HepG2 (cell line): ENCODE measurements at regions not wholly inside any gene's neighbourhood (a gene's known extent, or its start where the extent isn't known, plus 50 kb on each side); places are given as distances from the start of the nearest gene placed in this dataset.

Source experiments
- ATAC-seq: fragments of 200-7000 bp; cut with Tn5 transposase; 3 replicates; pipeline ENCODE4 v1.9.1; 2020; ENCODE audit warnings: mild to moderate bottlenecking, moderate library complexity
- BruUV-seq: library from RNA; stranded (reverse); fragments of 400-500 nt; replicated peaks from 2 replicates; lab custom pipeline; 2021; lab: Mats Ljungman, UMichigan
- CTCF ChIA-PET: fragments of 300-600 bp; formaldehyde crosslinking; extraction: SDS; loops from one replicate; lab custom pipeline; 2021; ENCODE audit warnings: low total read pairs, inconsistent platforms, low intra/inter-chr PET ratio; lab: Yijun Ruan, JAX
- POLR2A ChIA-PET: fragments of 350-600 bp; sonication (Branson Sonifier 250); formaldehyde crosslinking; loops from one replicate; lab custom pipeline; 2020; ENCODE audit warnings: antibody characterized with exemption, inconsistent platforms; lab: Yijun Ruan, JAX
- DNase-seq: peaks from one replicate; pipeline ENCODE4 v3.0.0-alpha.2; 2015; ENCODE audit warnings: low spot score
- FAIRE-seq: peaks from 3 replicates; lab custom pipeline; 2011; peaks lifted over from hg19 to GRCh38; lab: Jason Lieb, UNC
- H2AFZ ChIP-seq: one replicate; pipeline ENCODE4 v1.6.1; 2011; ENCODE audit warnings: low read length, inconsistent platforms
- H3K27ac ChIP-seq: fragments of 300-600 bp; 3 replicates; pipeline ENCODE4 v1.8.0; 2011; ENCODE audit warnings: mixed run types, mild to moderate bottlenecking, mixed read lengths, low read length, inconsistent platforms; ENCODE audit not compliant: insufficient read depth; ENCODE audit errors: extremely low read length
- H3K27me3 ChIP-seq, 2 experiments: fragments of 200-600 bp in 1 of 2; 2 replicates in 1 of 2; 3 replicates in 1 of 2; pipeline versions ENCODE4 v1.6.0 to v1.8.0; 2011; ENCODE audit warnings: low read length in 2 of 2, mild to moderate bottlenecking in 2 of 2, moderate library complexity in 2 of 2, inconsistent platforms in 1 of 2; ENCODE audit not compliant: insufficient read depth in 2 of 2, control insufficient read depth in 1 of 2
- H3K36me3 ChIP-seq, 2 experiments: fragments of 200-600 bp in 1 of 2; replicated peaks in 1 of 2; 2 replicates in 1 of 2; 3 replicates in 1 of 2; pipeline versions ENCODE4 v1.5.1 to v1.8.0; 2011; ENCODE audit warnings: low read length in 2 of 2, inconsistent platforms in 1 of 2; ENCODE audit not compliant: insufficient read depth in 2 of 2, control insufficient read depth in 1 of 2
- H3K4me1 ChIP-seq: 2 replicates; pipeline ENCODE4 v1.5.1; 2012; ENCODE audit warnings: low read length, inconsistent platforms; ENCODE audit not compliant: insufficient read depth
- H3K4me2 ChIP-seq: 2 replicates; pipeline ENCODE4 v1.6.0; 2011; ENCODE audit warnings: low read depth, low read length, inconsistent platforms
- H3K4me3 ChIP-seq, 3 experiments: fragments of 200-600 bp in 1 of 3; sonication (generic), shearing (Covaris generic) in 1 of 3; replicated peaks in 1 of 3; 2 replicates each; pipeline ENCODE4 v1.5.1; 2011 to 2016; ENCODE audit warnings: low read length in 3 of 3, inconsistent platforms in 2 of 3, low read depth in 2 of 3, mild to moderate bottlenecking in 2 of 3, control low read depth in 1 of 3, mixed read lengths in 1 of 3; ENCODE audit not compliant: insufficient read depth in 1 of 3
- H3K79me2 ChIP-seq: one replicate; pipeline ENCODE4 v1.6.1; 2011; ENCODE audit warnings: low read length, inconsistent platforms; ENCODE audit not compliant: insufficient read depth
- H3K9ac ChIP-seq: 2 replicates; pipeline ENCODE4 v1.6.0; 2011; ENCODE audit warnings: mild to moderate bottlenecking, low read depth, low read length, inconsistent platforms; ENCODE audit not compliant: insufficient read depth
- H3K9me3 ChIP-seq: 2 replicates; pipeline ENCODE4 v1.5.1; 2012; ENCODE audit warnings: mild to moderate bottlenecking, low read length
- H4K20me1 ChIP-seq: 2 replicates; pipeline ENCODE4 v1.6.0; 2011; ENCODE audit warnings: inconsistent platforms, mild to moderate bottlenecking, low read length, moderate library complexity; ENCODE audit not compliant: insufficient read depth
- CC2D1A ChIP-seq: sonication (generic); formaldehyde crosslinking; IDR thresholded peaks from 2 replicates; pipeline ENCODE4 v1.8.1; 2023; ENCODE audit warnings: mild to moderate bottlenecking, missing genetic modification reagents
- HNRNPL ChIP-seq: fragments of 200-400 bp; formaldehyde crosslinking; IDR thresholded peaks from 2 replicates; pipeline ENCODE4 v1.6.1; 2017; ENCODE audit warnings: mild to moderate bottlenecking, low read depth, low read length
- ISL2 ChIP-seq: sonication (generic); formaldehyde crosslinking; IDR thresholded peaks from 2 replicates; pipeline ENCODE4 v1.5.0; 2020; ENCODE audit warnings: missing genetic modification reagents
- KDM2A ChIP-seq: sonication (generic); formaldehyde crosslinking; IDR thresholded peaks from 2 replicates; pipeline ENCODE4 v1.4.0; 2020; ENCODE audit warnings: low read depth, missing genetic modification reagents, borderline replicate concordance
- MIER2 ChIP-seq: IDR thresholded peaks from 2 replicates; pipeline ENCODE4 v1.6.1; 2016; ENCODE audit warnings: missing biosample characterization, missing genetic modification reagents
- RORA ChIP-seq: sonication (generic); formaldehyde crosslinking; IDR thresholded peaks from 2 replicates; pipeline ENCODE4 v1.5.0; 2020; ENCODE audit warnings: mild to moderate bottlenecking, missing genetic modification reagents, moderate library complexity
- SNAI1 ChIP-seq: sonication (generic); formaldehyde crosslinking; IDR thresholded peaks from 2 replicates; pipeline ENCODE4 v1.5.0; 2020; ENCODE audit warnings: mild to moderate bottlenecking, missing genetic modification reagents, borderline replicate concordance
- SSRP1 ChIP-seq: IDR thresholded peaks from 2 replicates; pipeline ENCODE4 v1.6.1; 2016; ENCODE audit warnings: control low read depth
- THAP11 ChIP-seq: IDR thresholded peaks from 2 replicates; pipeline ENCODE4 v1.6.1; 2016; ENCODE audit warnings: missing biosample characterization, missing genetic modification reagents
- XBP1 ChIP-seq: sonication (generic); formaldehyde crosslinking; IDR thresholded peaks from 2 replicates; pipeline ENCODE4 v1.5.0; 2020; ENCODE audit warnings: missing genetic modification reagents
- ZNF335 ChIP-seq: sonication (generic); formaldehyde crosslinking; IDR thresholded peaks from 2 replicates; pipeline ENCODE4 v1.4.0; 2020; ENCODE audit warnings: missing genetic modification reagents
- ZNF501 ChIP-seq: sonication (generic); formaldehyde crosslinking; IDR thresholded peaks from 2 replicates; pipeline ENCODE4 v1.5.1; 2020; ENCODE audit warnings: mild to moderate bottlenecking, moderate library complexity, missing genetic modification reagents
- ZNF530 ChIP-seq: sonication (generic); formaldehyde crosslinking; IDR thresholded peaks from 2 replicates; pipeline ENCODE4 v1.5.0; 2020; ENCODE audit warnings: low read depth, mild to moderate bottlenecking, missing genetic modification reagents
- ZNF557 ChIP-seq: sonication (generic); formaldehyde crosslinking; IDR thresholded peaks from 2 replicates; pipeline ENCODE4 v1.4.0; 2020; ENCODE audit warnings: missing genetic modification reagents
- ZSCAN12 ChIP-seq: sonication (generic); formaldehyde crosslinking; IDR thresholded peaks from 2 replicates; pipeline ENCODE4 v1.9.0; 2021; ENCODE audit warnings: mild to moderate bottlenecking, missing genetic modification reagents
- WGBS: methylation state at CpG from one replicate; pipeline ENCODE4 v1.1.6; 2017; ENCODE audit warnings: low lambda C conversion rate; 5-methylcytosine and 5-hydroxymethylcytosine counted together
- in situ Hi-C: cut with HindIII; loops from 2 replicates; pipeline ENCODE4 v1.10.0; 2017; ENCODE audit warnings: low pct_unique_long_range_greater_than_20kb; ENCODE audit not compliant: extremely low pct_ligation_motif_present
- intact Hi-C: fragments of 100-400 bp; cut with micrococcal nuclease; formaldehyde crosslinking; loops from one replicate; pipeline ENCODE4 v1.10.0; 2022; ENCODE audit not compliant: unreplicated experiment
- TF ChIP-seq, protein P1 (sequence below), 2 experiments: sonication (generic) in 1 of 2; formaldehyde crosslinking in 1 of 2; IDR thresholded peaks; 2 replicates each; pipeline versions ENCODE4 v1.4.0 to v1.6.1; 2018 to 2020; ENCODE audit warnings: missing genetic modification reagents in 2 of 2, borderline replicate concordance in 1 of 2, low read depth in 1 of 2, mild to moderate bottlenecking in 1 of 2, missing biosample characterization in 1 of 2
- TF ChIP-seq, protein P2 (sequence below): conservative IDR thresholded peaks from 2 replicates; pipeline ENCODE4 v1.6.1; 2018; ENCODE audit warnings: missing genetic modification reagents
- TF ChIP-seq, protein P3 (sequence below): sonication (generic); formaldehyde crosslinking; IDR thresholded peaks from 2 replicates; pipeline ENCODE4 v1.9.0; 2022; ENCODE audit warnings: missing genetic modification reagents, mild to moderate bottlenecking, borderline replicate concordance
- TF ChIP-seq, protein P4 (sequence below): sonication (generic); formaldehyde crosslinking; IDR thresholded peaks from 2 replicates; pipeline ENCODE4 v1.5.1; 2020; ENCODE audit warnings: mild to moderate bottlenecking, missing genetic modification reagents, borderline replicate concordance

DNA sequence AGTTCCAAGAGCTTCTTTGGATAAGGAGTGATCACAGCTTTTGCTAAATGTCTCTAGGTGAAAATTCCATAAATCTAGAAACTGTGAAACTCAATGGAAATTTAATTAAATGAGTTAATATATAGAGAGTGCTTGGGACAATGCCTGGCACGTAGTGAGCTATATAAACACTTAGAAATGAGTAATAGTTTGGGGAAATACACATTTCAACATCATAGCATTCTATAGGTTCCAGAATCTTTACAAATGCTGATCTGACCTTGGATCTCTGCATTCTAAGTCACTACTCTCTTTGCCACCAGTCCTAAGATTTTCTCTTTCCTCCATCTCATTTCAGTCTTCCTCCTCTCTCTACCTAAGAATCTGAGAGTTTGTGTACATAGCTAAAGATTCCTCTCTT is 175.6 kb downstream of the SOX9 start:
- in situ Hi-C loops: no loop called here
- peaks cover 1 to 7% of the 10 kb centered on the region in 2 experiments; a peak in 1 of 5 replicates for H3K27me3 ChIP-seq
- ChIA-PET CTCF (no interaction called here), POLR2A (interaction anchor here (1.4 to 1.8 kb wide), 2 partner anchors 42 to 148 kb away, joined by 4 to 7 read pairs; no protein-coding TSS in a partner anchor)
- H4K20me1 ChIP-seq: no peaks in the 10 kb centered on the region
- no peaks in the 10 kb centered on the region for H3K9me3 ChIP-seq
- no peaks in the 10 kb centered on the region for H3K36me3 ChIP-seq
- ATAC-seq (no peak), FAIRE-seq (no peak), DNase-seq (no peak)
- no peak overlapping the region for H3K9ac ChIP-seq
- H3K4me2 ChIP-seq: no peak overlapping the region
- TF ChIP-seq MIER2 (CRISPR knock-in tag) (no peak), THAP11 (no peak), ZNF335 (no peak), SSRP1 (no peak), ZSCAN12 (CRISPR knock-in tag) (no peak), HNRNPL (no peak), ZNF557 (CRISPR knock-in tag) (no peak), KDM2A (CRISPR knock-in tag) (no peak), ISL2 (CRISPR knock-in tag) (no peak), XBP1 (no peak), ZNF530 (CRISPR knock-in tag) (no peak), CC2D1A (CRISPR knock-in tag) (no peak), RORA (CRISPR knock-in tag) (no peak), SNAI1 (CRISPR knock-in tag) (no peak), ZNF501 (CRISPR knock-in tag) (no peak)
- TF ChIP-seq, protein P1, sequence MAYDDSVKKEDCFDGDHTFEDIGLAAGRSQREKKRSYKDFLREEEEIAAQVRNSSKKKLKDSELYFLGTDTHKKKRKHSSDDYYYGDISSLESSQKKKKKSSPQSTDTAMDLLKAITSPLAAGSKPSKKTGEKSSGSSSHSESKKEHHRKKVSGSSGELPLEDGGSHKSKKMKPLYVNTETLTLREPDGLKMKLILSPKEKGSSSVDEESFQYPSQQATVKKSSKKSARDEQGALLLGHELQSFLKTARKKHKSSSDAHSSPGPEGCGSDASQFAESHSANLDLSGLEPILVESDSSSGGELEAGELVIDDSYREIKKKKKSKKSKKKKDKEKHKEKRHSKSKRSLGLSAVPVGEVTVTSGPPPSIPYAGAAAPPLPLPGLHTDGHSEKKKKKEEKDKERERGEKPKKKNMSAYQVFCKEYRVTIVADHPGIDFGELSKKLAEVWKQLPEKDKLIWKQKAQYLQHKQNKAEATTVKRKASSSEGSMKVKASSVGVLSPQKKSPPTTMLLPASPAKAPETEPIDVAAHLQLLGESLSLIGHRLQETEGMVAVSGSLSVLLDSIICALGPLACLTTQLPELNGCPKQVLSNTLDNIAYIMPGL (CRISPR knock-in tag; IDR thresholded peaks at IDR 0.05; ENCODE audit: borderline replicate concordance in 1 of 2, low read depth in 1 of 2): no peak
- TF ChIP-seq, protein P2, sequence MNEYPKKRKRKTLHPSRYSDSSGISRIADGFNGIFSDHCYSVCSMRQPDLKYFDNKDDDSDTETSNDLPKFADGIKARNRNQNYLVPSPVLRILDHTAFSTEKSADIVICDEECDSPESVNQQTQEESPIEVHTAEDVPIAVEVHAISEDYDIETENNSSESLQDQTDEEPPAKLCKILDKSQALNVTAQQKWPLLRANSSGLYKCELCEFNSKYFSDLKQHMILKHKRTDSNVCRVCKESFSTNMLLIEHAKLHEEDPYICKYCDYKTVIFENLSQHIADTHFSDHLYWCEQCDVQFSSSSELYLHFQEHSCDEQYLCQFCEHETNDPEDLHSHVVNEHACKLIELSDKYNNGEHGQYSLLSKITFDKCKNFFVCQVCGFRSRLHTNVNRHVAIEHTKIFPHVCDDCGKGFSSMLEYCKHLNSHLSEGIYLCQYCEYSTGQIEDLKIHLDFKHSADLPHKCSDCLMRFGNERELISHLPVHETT (CRISPR knock-in tag): no peak
- TF ChIP-seq, protein P3, sequence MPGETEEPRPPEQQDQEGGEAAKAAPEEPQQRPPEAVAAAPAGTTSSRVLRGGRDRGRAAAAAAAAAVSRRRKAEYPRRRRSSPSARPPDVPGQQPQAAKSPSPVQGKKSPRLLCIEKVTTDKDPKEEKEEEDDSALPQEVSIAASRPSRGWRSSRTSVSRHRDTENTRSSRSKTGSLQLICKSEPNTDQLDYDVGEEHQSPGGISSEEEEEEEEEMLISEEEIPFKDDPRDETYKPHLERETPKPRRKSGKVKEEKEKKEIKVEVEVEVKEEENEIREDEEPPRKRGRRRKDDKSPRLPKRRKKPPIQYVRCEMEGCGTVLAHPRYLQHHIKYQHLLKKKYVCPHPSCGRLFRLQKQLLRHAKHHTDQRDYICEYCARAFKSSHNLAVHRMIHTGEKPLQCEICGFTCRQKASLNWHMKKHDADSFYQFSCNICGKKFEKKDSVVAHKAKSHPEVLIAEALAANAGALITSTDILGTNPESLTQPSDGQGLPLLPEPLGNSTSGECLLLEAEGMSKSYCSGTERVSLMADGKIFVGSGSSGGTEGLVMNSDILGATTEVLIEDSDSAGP (CRISPR knock-in tag): no peak
- TF ChIP-seq, protein P4, sequence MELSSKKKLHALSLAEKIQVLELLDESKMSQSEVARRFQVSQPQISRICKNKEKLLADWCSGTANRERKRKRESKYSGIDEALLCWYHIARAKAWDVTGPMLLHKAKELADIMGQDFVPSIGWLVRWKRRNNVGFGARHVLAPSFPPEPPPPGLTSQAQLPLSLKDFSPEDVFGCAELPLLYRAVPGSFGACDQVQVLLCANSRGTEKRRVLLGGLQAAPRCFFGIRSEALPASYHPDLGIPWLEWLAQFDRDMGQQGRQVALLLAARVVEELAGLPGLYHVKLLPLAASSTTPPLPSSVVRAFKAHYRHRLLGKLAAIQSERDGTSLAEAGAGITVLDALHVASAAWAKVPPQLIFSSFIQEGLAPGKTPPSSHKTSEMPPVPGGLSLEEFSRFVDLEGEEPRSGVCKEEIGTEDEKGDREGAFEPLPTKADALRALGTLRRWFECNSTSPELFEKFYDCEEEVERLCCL (CRISPR knock-in tag): no peak
- no TSS peak for BruUV-seq
- H3K79me2 ChIP-seq: no peaks in the 10 kb centered on the region
- peaks cover 55% of the 10 kb centered on the region for H3K4me1 ChIP-seq
- no peak overlapping the region for H3K4me3 ChIP-seq
- no peak overlapping the region for H2AFZ ChIP-seq
- intact Hi-C loops: loop anchor here (5.0 kb wide), 1 partner anchor 101 kb away; no protein-coding TSS in a partner anchor
- H3K27ac ChIP-seq: no peak overlapping the region
- WGBS: 3% methylated on average over 1 of the region's 1 CpG
